GM23338 (cell line): ENCODE measurements at regions not wholly inside any gene's neighbourhood (a gene's known extent, or its start where the extent isn't known, plus 50 kb on each side); places are given as distances from the start of the nearest gene placed in this dataset.

Source experiments
- ATAC-seq: fragments of 200-7000 bp; cut with Tn5 transposase; 3 replicates; pipeline ENCODE4 v1.9.1; 2020
- DNase-seq: peaks from one replicate; pipeline ENCODE4 v3.0.0-alpha.2; 2015; ENCODE audit warnings: low spot score
- H2AFZ ChIP-seq: fragments of 200-600 bp; sonication (generic); 2 replicates; pipeline ENCODE4 v1.8.0; 2016; ENCODE audit warnings: antibody characterized with exemption, mild to moderate bottlenecking, moderate library complexity
- H3F3A ChIP-seq: fragments of 200-600 bp; sonication (generic); replicated peaks from 2 replicates; pipeline ENCODE4 v1.8.0; 2017; ENCODE audit warnings: antibody characterized with exemption, mixed run types, low read depth
- H3K27ac ChIP-seq: fragments of 200-600 bp; sonication (generic); 2 replicates; pipeline ENCODE4 v1.6.1; 2016; ENCODE audit warnings: low read depth
- H3K27me3 ChIP-seq: fragments of 200-600 bp; sonication (generic); 2 replicates; pipeline ENCODE4 v1.8.0; 2016; ENCODE audit warnings: mild to moderate bottlenecking, mixed run types, moderate library complexity; ENCODE audit not compliant: insufficient read depth
- H3K36me3 ChIP-seq: fragments of 200-600 bp; sonication (generic); 2 replicates; pipeline ENCODE4 v1.8.0; 2016; ENCODE audit warnings: mild to moderate bottlenecking; ENCODE audit not compliant: insufficient read depth
- H3K4me1 ChIP-seq: fragments of 200-600 bp; sonication (generic); 2 replicates; pipeline ENCODE4 v1.8.0; 2016; ENCODE audit warnings: mild to moderate bottlenecking, moderate library complexity; ENCODE audit not compliant: insufficient read depth
- H3K4me2 ChIP-seq: fragments of 200-600 bp; sonication (generic); 2 replicates; pipeline ENCODE4 v1.7.1; 2017; ENCODE audit warnings: mixed run types
- H3K4me3 ChIP-seq: fragments of 200-600 bp; sonication (generic); 2 replicates; pipeline ENCODE4 v1.6.1; 2016; ENCODE audit warnings: mixed run types
- H3K79me2 ChIP-seq: fragments of 200-600 bp; sonication (generic); replicated peaks from 2 replicates; pipeline ENCODE4 v1.8.0; 2017; ENCODE audit warnings: mild to moderate bottlenecking; ENCODE audit not compliant: insufficient read depth
- H3K9me2 ChIP-seq: fragments of 200-600 bp; sonication (generic); 2 replicates; pipeline ENCODE4 v1.8.0; 2017; ENCODE audit not compliant: insufficient read depth
- H4K20me1 ChIP-seq: fragments of 200-600 bp; sonication (generic); replicated peaks from 2 replicates; pipeline ENCODE4 v1.8.0; 2017; ENCODE audit warnings: mild to moderate bottlenecking; ENCODE audit not compliant: insufficient read depth
- H3K27ac Mint-ChIP-seq: 2 replicates; pipeline ENCODE4 v1.8.0; 2020; ENCODE audit warnings: inconsistent platforms, mild to moderate bottlenecking, moderate library complexity, mixed read lengths
- H3K27me3 Mint-ChIP-seq: 3 replicates; pipeline ENCODE4 v1.8.0; 2022; ENCODE audit warnings: low read depth, mild to moderate bottlenecking, moderate library complexity, mixed read lengths, inconsistent platforms; ENCODE audit not compliant: insufficient read depth, poor library complexity
- H3K36me3 Mint-ChIP-seq: 3 replicates; pipeline ENCODE4 v1.8.0; 2021; ENCODE audit warnings: low read depth, mild to moderate bottlenecking, inconsistent platforms, moderate library complexity, mixed read lengths
- H3K4me1 Mint-ChIP-seq: 3 replicates; pipeline ENCODE4 v1.8.0; 2020; ENCODE audit warnings: mild to moderate bottlenecking, inconsistent platforms, mixed read lengths
- H3K4me3 Mint-ChIP-seq: 3 replicates; pipeline ENCODE4 v1.8.0; 2021; ENCODE audit warnings: moderate library complexity, mild to moderate bottlenecking, inconsistent platforms, mixed read lengths
- H3K9me3 Mint-ChIP-seq: 3 replicates; pipeline ENCODE4 v1.8.0; 2020; ENCODE audit warnings: moderate library complexity, mild to moderate bottlenecking, inconsistent platforms, mixed read lengths
- EZH2 ChIP-seq: fragments of 200-600 bp; sonication (generic); IDR thresholded peaks from one replicate; pipeline ENCODE4 v1.8.0; 2017; ENCODE audit warnings: antibody characterized with exemption, mild to moderate bottlenecking, low read depth; ENCODE audit not compliant: unreplicated experiment
- EZH2phosphoT487 ChIP-seq: fragments of 200-600 bp; sonication (generic); IDR thresholded peaks from one replicate; pipeline ENCODE4 v1.8.1; 2018; ENCODE audit warnings: antibody characterized with exemption; ENCODE audit not compliant: unreplicated experiment
- JUNB ChIP-seq: IDR thresholded peaks from one replicate; pipeline ENCODE4 v1.6.1; 2016; ENCODE audit warnings: antibody characterized with exemption; ENCODE audit not compliant: unreplicated experiment
- NANOG ChIP-seq: IDR thresholded peaks from 2 replicates; pipeline ENCODE4 v1.6.1; 2016; ENCODE audit warnings: antibody characterized with exemption, borderline replicate concordance
- STAT1 ChIP-seq: IDR thresholded peaks from one replicate; pipeline ENCODE4 v1.6.1; 2016; ENCODE audit warnings: antibody characterized with exemption; ENCODE audit not compliant: unreplicated experiment
- TF ChIP-seq, protein P1 (sequence below): fragments of 250-450 bp; sonication (Bioruptor Pico); IDR thresholded peaks from 2 replicates; pipeline ENCODE4 v1.5.0; 2020; ENCODE audit warnings: mild to moderate bottlenecking, moderate library complexity
- TF ChIP-seq, protein P2 (sequence below), 2 experiments: fragments of 200-600 bp in 1 of 2; sonication (generic) in 1 of 2; conservative IDR thresholded peaks; 2 replicates each; pipeline versions ENCODE4 v1.5.1 to v1.6.1; 2016 to 2017; ENCODE audit warnings: antibody characterized with exemption in 2 of 2, low read depth in 2 of 2, mild to moderate bottlenecking in 2 of 2, moderate library complexity in 1 of 2
- TF ChIP-seq, protein P3 (sequence below): IDR thresholded peaks from one replicate; pipeline ENCODE4 v1.6.1; 2018; ENCODE audit warnings: antibody characterized with exemption; ENCODE audit not compliant: unreplicated experiment
- TF ChIP-seq, protein P4 (sequence below): IDR thresholded peaks from 2 replicates; pipeline ENCODE4 v1.6.1; 2016; ENCODE audit warnings: antibody characterized with exemption

DNA sequence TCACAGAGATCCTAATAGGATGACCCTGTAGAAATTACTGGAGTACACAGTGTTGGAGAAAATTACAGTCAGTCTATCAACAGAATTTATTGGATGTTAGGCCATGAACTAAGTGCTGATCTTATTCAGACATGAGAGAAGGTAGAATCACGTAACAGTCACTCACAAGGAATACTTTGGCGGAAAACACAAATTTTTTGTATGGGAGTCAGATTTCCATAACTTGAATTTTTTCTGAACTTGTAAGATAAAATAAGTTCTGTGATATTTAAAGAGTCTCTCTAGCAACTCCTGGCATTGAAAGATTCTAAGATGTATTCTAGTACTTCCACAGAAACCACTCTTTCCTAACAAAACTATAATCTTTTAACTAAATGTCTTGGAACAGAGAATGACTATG, 178.8 kb upstream of the MME start (continued):
- TF ChIP-seq, protein P1, sequence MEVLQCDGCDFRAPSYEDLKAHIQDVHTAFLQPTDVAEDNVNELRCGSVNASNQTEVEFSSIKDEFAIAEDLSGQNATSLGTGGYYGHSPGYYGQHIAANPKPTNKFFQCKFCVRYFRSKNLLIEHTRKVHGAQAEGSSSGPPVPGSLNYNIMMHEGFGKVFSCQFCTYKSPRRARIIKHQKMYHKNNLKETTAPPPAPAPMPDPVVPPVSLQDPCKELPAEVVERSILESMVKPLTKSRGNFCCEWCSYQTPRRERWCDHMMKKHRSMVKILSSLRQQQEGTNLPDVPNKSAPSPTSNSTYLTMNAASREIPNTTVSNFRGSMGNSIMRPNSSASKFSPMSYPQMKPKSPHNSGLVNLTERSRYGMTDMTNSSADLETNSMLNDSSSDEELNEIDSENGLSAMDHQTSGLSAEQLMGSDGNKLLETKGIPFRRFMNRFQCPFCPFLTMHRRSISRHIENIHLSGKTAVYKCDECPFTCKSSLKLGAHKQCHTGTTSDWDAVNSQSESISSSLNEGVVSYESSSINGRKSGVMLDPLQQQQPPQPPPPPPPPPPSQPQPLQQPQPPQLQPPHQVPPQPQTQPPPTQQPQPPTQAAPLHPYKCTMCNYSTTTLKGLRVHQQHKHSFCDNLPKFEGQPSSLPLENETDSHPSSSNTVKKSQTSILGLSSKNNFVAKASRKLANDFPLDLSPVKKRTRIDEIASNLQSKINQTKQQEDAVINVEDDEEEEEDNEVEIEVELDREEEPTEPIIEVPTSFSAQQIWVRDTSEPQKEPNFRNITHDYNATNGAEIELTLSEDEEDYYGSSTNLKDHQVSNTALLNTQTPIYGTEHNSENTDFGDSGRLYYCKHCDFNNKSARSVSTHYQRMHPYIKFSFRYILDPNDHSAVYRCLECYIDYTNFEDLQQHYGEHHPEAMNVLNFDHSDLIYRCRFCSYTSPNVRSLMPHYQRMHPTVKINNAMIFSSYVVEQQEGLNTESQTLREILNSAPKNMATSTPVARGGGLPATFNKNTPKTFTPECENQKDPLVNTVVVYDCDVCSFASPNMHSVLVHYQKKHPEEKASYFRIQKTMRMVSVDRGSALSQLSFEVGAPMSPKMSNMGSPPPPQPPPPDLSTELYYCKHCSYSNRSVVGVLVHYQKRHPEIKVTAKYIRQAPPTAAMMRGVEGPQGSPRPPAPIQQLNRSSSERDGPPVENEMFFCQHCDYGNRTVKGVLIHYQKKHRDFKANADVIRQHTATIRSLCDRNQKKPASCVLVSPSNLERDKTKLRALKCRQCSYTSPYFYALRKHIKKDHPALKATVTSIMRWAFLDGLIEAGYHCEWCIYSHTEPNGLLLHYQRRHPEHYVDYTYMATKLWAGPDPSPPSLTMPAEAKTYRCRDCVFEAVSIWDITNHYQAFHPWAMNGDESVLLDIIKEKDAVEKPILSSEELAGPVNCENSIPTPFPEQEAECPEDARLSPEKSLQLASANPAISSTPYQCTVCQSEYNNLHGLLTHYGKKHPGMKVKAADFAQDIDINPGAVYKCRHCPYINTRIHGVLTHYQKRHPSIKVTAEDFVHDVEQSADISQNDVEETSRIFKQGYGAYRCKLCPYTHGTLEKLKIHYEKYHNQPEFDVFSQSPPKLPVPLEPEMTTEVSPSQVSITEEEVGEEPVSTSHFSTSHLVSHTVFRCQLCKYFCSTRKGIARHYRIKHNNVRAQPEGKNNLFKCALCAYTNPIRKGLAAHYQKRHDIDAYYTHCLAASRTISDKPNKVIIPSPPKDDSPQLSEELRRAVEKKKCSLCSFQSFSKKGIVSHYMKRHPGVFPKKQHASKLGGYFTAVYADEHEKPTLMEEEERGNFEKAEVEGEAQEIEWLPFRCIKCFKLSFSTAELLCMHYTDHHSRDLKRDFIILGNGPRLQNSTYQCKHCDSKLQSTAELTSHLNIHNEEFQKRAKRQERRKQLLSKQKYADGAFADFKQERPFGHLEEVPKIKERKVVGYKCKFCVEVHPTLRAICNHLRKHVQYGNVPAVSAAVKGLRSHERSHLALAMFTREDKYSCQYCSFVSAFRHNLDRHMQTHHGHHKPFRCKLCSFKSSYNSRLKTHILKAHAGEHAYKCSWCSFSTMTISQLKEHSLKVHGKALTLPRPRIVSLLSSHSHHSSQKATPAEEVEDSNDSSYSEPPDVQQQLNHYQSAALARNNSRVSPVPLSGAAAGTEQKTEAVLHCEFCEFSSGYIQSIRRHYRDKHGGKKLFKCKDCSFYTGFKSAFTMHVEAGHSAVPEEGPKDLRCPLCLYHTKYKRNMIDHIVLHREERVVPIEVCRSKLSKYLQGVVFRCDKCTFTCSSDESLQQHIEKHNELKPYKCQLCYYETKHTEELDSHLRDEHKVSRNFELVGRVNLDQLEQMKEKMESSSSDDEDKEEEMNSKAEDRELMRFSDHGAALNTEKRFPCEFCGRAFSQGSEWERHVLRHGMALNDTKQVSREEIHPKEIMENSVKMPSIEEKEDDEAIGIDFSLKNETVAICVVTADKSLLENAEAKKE (CRISPR knock-in tag): no peak
- TF ChIP-seq EZH2: no peak
- no peak for TF ChIP-seq NANOG
- no peak for TF ChIP-seq JUNB
- TF ChIP-seq, protein P2, sequence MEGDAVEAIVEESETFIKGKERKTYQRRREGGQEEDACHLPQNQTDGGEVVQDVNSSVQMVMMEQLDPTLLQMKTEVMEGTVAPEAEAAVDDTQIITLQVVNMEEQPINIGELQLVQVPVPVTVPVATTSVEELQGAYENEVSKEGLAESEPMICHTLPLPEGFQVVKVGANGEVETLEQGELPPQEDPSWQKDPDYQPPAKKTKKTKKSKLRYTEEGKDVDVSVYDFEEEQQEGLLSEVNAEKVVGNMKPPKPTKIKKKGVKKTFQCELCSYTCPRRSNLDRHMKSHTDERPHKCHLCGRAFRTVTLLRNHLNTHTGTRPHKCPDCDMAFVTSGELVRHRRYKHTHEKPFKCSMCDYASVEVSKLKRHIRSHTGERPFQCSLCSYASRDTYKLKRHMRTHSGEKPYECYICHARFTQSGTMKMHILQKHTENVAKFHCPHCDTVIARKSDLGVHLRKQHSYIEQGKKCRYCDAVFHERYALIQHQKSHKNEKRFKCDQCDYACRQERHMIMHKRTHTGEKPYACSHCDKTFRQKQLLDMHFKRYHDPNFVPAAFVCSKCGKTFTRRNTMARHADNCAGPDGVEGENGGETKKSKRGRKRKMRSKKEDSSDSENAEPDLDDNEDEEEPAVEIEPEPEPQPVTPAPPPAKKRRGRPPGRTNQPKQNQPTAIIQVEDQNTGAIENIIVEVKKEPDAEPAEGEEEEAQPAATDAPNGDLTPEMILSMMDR (conservative IDR thresholded peaks at IDR 0.05; ENCODE audit: low read depth in 2 of 2): no peak
- no peak for TF ChIP-seq EZH2phosphoT487

DNA sequence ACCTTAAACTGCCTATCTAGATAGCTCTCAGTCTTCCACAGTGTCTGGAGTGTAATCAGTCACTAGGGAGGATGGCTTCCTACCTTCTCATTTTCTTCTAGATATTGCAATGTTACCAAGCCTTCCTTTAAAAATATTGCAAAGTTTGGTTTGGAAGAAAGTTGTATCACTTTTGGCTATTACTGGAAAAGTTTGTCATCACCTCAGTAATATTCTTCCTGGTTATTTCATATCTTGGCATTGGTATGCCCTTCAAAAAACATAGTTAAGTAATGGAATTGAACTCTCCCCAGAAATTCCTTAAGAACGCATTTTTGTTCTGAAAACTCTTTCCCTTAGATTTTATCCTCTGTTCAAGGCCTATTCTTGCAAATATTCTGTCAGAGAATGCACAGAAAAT, 179.3 kb upstream of the MME start:
- TF ChIP-seq JUNB (no peak), STAT1 (no peak)
- TF ChIP-seq, protein P3, sequence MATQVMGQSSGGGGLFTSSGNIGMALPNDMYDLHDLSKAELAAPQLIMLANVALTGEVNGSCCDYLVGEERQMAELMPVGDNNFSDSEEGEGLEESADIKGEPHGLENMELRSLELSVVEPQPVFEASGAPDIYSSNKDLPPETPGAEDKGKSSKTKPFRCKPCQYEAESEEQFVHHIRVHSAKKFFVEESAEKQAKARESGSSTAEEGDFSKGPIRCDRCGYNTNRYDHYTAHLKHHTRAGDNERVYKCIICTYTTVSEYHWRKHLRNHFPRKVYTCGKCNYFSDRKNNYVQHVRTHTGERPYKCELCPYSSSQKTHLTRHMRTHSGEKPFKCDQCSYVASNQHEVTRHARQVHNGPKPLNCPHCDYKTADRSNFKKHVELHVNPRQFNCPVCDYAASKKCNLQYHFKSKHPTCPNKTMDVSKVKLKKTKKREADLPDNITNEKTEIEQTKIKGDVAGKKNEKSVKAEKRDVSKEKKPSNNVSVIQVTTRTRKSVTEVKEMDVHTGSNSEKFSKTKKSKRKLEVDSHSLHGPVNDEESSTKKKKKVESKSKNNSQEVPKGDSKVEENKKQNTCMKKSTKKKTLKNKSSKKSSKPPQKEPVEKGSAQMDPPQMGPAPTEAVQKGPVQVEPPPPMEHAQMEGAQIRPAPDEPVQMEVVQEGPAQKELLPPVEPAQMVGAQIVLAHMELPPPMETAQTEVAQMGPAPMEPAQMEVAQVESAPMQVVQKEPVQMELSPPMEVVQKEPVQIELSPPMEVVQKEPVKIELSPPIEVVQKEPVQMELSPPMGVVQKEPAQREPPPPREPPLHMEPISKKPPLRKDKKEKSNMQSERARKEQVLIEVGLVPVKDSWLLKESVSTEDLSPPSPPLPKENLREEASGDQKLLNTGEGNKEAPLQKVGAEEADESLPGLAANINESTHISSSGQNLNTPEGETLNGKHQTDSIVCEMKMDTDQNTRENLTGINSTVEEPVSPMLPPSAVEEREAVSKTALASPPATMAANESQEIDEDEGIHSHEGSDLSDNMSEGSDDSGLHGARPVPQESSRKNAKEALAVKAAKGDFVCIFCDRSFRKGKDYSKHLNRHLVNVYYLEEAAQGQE: no peak
- TF ChIP-seq, protein P4, sequence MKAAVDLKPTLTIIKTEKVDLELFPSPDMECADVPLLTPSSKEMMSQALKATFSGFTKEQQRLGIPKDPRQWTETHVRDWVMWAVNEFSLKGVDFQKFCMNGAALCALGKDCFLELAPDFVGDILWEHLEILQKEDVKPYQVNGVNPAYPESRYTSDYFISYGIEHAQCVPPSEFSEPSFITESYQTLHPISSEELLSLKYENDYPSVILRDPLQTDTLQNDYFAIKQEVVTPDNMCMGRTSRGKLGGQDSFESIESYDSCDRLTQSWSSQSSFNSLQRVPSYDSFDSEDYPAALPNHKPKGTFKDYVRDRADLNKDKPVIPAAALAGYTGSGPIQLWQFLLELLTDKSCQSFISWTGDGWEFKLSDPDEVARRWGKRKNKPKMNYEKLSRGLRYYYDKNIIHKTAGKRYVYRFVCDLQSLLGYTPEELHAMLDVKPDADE: no peak
- Histone ChIP-seq H3K27me3 (no peaks in the 10 kb centered on the region), H3K4me2 (no peak overlapping the region), H2AFZ (no peak overlapping the region; the same call in 1 of the 2 replicates), H4K20me1 (no peaks in the 10 kb centered on the region), H3K4me1 (no peaks in the 10 kb centered on the region), H3F3A (no peaks in the 10 kb centered on the region), H3K9me2 (no peaks in the 10 kb centered on the region), H3K27ac (no peak overlapping the region), H3K36me3 (no peaks in the 10 kb centered on the region), H3K79me2 (no peaks in the 10 kb centered on the region), H3K4me3 (no peak overlapping the region)
- no peak for DNase-seq
- Mint-ChIP-seq H3K27ac (no peak overlapping the region), H3K4me3 (no peak overlapping the region), H3K36me3 (no peaks in the 10 kb centered on the region), H3K4me1 (peaks cover 4% of the 10 kb centered on the region; the same call in 2 of the 3 replicates), H3K27me3 (no peaks in the 10 kb centered on the region), H3K9me3 (no peaks in the 10 kb centered on the region; the same call in 1 of the 3 replicates)
- ATAC-seq: no peak
